ENCODE measurements at regions not wholly inside any gene's neighbourhood (a gene's known extent, or its start where the extent isn't known, plus 50 kb on each side); places are given as distances from the start of the nearest gene placed in this dataset.

DNA sequence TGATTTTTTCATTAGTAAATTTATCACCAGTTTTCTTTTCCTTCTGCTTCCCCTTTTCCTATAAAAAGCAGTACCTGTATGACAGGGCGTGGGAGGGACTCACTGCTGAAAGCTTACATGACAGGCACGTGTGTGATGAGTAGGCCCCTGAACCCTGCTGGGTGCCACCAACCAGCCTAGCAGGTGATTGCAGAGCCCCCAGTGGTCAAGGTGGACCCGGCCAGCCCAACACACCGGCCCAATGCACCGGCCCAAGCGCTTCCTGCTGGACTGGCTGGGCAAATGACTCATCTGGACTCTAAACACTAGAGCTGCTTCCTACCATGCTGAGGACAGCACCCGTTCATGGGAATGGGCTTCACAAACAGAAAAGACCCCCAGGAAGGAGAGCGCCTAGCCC lies 89.8 kb upstream of the TMEM72 start:
- TF ChIP-seq, protein P1, sequence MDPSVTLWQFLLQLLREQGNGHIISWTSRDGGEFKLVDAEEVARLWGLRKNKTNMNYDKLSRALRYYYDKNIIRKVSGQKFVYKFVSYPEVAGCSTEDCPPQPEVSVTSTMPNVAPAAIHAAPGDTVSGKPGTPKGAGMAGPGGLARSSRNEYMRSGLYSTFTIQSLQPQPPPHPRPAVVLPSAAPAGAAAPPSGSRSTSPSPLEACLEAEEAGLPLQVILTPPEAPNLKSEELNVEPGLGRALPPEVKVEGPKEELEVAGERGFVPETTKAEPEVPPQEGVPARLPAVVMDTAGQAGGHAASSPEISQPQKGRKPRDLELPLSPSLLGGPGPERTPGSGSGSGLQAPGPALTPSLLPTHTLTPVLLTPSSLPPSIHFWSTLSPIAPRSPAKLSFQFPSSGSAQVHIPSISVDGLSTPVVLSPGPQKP (CRISPR knock-in tag; IDR thresholded peaks at IDR 0.05): no peak
- no peak for TF ChIP-seq ZNF766 (CRISPR knock-in tag; conservative IDR thresholded peaks at IDR 0.05)
- TF ChIP-seq, protein P2, sequence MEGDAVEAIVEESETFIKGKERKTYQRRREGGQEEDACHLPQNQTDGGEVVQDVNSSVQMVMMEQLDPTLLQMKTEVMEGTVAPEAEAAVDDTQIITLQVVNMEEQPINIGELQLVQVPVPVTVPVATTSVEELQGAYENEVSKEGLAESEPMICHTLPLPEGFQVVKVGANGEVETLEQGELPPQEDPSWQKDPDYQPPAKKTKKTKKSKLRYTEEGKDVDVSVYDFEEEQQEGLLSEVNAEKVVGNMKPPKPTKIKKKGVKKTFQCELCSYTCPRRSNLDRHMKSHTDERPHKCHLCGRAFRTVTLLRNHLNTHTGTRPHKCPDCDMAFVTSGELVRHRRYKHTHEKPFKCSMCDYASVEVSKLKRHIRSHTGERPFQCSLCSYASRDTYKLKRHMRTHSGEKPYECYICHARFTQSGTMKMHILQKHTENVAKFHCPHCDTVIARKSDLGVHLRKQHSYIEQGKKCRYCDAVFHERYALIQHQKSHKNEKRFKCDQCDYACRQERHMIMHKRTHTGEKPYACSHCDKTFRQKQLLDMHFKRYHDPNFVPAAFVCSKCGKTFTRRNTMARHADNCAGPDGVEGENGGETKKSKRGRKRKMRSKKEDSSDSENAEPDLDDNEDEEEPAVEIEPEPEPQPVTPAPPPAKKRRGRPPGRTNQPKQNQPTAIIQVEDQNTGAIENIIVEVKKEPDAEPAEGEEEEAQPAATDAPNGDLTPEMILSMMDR (IDR thresholded peaks at IDR 0.05 in 2 of 3, conservative IDR thresholded peaks at IDR 0.05 in 1 of 3; ENCODE audit: insufficient read depth in 2 of 3, low read depth in 1 of 3, low read length in 3 of 3): peak; percentile 5 to 50 (median 19); a peak in 2 of 6 replicates
- TF ChIP-seq RBBP5 (IDR thresholded peaks at IDR 0.05; ENCODE audit: borderline replicate concordance, insufficient read depth, low read length, poor library complexity, severe bottlenecking): no peak
- TF ChIP-seq SAFB2 (IDR thresholded peaks at IDR 0.05; ENCODE audit: borderline replicate concordance, low read depth, low read length, severe bottlenecking): no peak
- no peak for TF ChIP-seq BRCA1 (IDR thresholded peaks at IDR 0.05)
- no peak for TF ChIP-seq BRCA1 (CRISPR knock-in tag; IDR thresholded peaks at IDR 0.05)
- TF ChIP-seq ZBTB2 (IDR thresholded peaks at IDR 0.05): no peak
- TF ChIP-seq POLR2A (conservative IDR thresholded peaks at IDR 0.05): no peak
- TF ChIP-seq MCM5 (IDR thresholded peaks at IDR 0.05; ENCODE audit: low read depth): no peak
- TF ChIP-seq, protein P3, sequence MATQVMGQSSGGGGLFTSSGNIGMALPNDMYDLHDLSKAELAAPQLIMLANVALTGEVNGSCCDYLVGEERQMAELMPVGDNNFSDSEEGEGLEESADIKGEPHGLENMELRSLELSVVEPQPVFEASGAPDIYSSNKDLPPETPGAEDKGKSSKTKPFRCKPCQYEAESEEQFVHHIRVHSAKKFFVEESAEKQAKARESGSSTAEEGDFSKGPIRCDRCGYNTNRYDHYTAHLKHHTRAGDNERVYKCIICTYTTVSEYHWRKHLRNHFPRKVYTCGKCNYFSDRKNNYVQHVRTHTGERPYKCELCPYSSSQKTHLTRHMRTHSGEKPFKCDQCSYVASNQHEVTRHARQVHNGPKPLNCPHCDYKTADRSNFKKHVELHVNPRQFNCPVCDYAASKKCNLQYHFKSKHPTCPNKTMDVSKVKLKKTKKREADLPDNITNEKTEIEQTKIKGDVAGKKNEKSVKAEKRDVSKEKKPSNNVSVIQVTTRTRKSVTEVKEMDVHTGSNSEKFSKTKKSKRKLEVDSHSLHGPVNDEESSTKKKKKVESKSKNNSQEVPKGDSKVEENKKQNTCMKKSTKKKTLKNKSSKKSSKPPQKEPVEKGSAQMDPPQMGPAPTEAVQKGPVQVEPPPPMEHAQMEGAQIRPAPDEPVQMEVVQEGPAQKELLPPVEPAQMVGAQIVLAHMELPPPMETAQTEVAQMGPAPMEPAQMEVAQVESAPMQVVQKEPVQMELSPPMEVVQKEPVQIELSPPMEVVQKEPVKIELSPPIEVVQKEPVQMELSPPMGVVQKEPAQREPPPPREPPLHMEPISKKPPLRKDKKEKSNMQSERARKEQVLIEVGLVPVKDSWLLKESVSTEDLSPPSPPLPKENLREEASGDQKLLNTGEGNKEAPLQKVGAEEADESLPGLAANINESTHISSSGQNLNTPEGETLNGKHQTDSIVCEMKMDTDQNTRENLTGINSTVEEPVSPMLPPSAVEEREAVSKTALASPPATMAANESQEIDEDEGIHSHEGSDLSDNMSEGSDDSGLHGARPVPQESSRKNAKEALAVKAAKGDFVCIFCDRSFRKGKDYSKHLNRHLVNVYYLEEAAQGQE (IDR thresholded peaks at IDR 0.05; ENCODE audit: borderline replicate concordance): no peak
- TF ChIP-seq, protein P3 (CRISPR knock-in tag; IDR thresholded peaks at IDR 0.05; ENCODE audit: low read depth): no peak
- TF ChIP-seq, protein P4, sequence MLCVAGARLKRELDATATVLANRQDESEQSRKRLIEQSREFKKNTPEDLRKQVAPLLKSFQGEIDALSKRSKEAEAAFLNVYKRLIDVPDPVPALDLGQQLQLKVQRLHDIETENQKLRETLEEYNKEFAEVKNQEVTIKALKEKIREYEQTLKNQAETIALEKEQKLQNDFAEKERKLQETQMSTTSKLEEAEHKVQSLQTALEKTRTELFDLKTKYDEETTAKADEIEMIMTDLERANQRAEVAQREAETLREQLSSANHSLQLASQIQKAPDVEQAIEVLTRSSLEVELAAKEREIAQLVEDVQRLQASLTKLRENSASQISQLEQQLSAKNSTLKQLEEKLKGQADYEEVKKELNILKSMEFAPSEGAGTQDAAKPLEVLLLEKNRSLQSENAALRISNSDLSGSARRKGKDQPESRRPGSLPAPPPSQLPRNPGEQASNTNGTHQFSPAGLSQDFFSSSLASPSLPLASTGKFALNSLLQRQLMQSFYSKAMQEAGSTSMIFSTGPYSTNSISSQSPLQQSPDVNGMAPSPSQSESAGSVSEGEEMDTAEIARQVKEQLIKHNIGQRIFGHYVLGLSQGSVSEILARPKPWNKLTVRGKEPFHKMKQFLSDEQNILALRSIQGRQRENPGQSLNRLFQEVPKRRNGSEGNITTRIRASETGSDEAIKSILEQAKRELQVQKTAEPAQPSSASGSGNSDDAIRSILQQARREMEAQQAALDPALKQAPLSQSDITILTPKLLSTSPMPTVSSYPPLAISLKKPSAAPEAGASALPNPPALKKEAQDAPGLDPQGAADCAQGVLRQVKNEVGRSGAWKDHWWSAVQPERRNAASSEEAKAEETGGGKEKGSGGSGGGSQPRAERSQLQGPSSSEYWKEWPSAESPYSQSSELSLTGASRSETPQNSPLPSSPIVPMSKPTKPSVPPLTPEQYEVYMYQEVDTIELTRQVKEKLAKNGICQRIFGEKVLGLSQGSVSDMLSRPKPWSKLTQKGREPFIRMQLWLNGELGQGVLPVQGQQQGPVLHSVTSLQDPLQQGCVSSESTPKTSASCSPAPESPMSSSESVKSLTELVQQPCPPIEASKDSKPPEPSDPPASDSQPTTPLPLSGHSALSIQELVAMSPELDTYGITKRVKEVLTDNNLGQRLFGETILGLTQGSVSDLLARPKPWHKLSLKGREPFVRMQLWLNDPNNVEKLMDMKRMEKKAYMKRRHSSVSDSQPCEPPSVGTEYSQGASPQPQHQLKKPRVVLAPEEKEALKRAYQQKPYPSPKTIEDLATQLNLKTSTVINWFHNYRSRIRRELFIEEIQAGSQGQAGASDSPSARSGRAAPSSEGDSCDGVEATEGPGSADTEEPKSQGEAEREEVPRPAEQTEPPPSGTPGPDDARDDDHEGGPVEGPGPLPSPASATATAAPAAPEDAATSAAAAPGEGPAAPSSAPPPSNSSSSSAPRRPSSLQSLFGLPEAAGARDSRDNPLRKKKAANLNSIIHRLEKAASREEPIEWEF (CRISPR knock-in tag; IDR thresholded peaks at IDR 0.05): no peak

Measured in K562 (cell line).